GM21367 (cell line): ENCODE measurements at regions not wholly inside any gene's neighbourhood (a gene's known extent, or its start where the extent isn't known, plus 50 kb on each side); places are given as distances from the start of the nearest gene placed in this dataset.
"Not testable (repeated sequence)": the region's sequence is repeated elsewhere in the genome, so short reads cannot be mapped to it uniquely, and the experiment has no call there.

ENCODE experiments used
- ATAC-seq: cut with Tn5 transposase; IDR thresholded peaks from one replicate; pipeline ENCODE4 v1.9.1; 2021; ENCODE audit not compliant: unreplicated experiment

DNA sequence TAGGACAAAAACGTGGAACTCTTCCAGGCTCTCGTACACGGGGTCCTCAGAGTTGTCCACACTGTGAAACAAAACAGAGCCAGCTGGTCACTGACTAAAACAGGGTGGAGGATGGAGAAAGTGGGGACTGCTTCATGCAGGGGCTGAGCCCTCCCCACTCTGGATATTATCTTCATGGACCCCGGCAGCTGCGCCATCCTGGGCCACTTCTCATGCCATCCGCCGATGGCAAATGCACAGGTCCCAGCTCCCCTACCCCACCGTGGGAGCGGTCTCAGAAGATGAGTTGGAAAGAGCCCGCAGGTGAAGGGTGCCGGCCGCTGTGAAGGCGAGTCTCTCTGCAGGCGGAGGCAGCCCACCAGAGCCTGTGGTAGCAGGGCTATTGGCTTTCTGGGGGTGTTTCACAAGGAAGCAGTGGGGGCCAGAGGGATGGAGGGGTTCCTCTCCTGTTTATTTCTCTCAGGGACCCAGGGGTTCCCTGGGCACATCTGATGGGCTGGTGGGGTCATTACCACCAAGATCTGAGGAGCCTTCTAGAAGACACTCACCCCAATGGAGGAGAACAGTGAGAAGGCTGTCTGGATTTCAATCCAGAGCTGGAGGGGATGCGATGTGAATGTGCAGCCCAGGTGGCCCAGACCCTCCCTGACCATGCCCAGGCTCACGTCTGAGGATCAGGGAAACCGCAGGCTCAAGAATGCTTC, 177.3 kb downstream of the KLF13 start:
- ATAC-seq: no peak

DNA sequence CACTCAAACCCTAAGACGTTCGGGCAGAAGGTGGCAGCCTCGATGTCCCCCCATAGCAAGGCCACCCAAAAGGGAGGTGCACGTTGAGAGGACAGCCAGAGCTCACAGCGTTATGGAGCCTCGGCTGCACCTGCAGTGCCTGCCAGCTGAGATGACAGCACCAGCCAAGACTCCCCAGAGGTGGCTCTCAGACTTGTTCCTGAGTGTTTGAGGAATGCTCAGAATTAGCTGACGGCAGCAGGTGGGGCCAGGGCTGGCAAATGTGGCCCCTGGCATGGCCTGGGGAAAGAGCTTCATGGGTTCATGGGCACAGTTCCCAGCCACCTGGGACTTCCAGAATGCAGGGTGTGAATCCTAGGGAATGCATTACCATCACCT, 177.8 kb downstream of the KLF13 start:
- no peak for ATAC-seq

DNA sequence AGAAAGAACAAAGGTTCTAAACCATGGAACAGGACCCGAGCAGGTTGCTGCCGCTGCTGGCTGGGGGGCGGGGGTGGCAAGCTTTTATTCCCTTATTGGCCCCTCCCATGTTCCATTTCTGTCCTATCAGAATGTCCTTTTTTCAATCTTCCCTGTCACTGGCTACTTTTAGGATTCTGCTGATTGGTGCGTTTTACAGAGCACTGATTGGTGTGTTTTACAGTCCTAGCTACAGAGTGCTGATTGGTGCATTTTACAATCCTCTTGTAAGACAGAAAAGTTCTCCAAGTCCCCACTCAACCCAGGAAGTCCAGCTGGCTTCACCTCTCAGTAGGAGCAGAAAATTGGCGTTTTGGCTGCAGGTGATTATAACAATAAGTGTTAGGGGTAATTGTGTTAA, 180.9 kb downstream of the KLF13 start:
- not testable (repeated sequence) for ATAC-seq

GRCh38 chr15:31508656-31509055, 182.0 kb downstream of the KLF13 start:
- no peak for ATAC-seq

DNA sequence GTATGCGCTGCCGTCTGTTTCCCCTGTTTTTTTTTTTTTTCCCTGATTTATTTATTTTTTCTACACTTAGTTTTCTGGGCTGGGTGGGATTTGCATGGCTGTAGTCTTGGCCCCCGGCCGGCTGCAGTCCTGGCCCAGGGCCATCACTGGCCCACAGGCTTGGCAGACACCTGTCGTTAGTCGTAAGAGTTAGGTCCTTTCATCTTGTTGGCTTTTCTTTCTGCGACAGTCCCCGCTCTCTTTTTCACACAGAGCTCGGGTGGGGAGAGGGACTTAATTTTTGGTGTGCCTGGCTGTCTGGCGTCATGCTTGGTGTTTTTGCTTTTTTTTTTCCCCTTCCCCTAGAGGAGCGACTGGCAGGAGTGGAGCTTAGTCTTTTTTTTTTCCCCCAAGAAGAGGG, 183.4 kb downstream of the KLF13 start:
- no peak for ATAC-seq

- ATAC-seq: no peak
Measured at GRCh38 chr15:31511707-31512310, 185.2 kb downstream of the KLF13 start.

- no peak for ATAC-seq
Measured at GRCh38 chr15:31513178-31513577, 186.5 kb downstream of the KLF13 start.

DNA sequence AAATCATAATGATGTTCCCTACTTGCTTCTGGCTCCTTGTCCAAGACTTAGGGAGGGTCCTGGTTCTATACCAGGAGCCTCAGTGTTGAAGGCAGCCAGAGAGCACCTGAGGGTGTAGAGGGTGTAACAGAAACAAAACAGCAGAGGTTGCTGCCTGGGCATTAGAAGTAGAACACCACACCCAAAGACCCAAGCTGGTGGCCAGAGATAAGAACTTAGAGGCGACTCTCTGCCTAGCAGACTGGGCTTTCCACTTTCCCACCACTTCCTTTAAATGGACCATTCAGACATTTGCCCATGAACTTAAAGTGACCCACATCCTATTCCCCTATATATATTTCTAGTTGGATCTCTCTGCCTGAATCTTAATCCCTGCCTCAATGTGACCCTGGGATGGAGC, 189.8 kb downstream of the KLF13 start:
- no peak for ATAC-seq

GRCh38 chr15:31516874-31517273, 190.2 kb downstream of the KLF13 start:
- no peak for ATAC-seq

GRCh38 chr15:31517711-31518110, 191.1 kb downstream of the KLF13 start:
- no peak for ATAC-seq

- no peak for ATAC-seq
Measured at GRCh38 chr15:31522028-31522427, 195.4 kb downstream of the KLF13 start.

DNA sequence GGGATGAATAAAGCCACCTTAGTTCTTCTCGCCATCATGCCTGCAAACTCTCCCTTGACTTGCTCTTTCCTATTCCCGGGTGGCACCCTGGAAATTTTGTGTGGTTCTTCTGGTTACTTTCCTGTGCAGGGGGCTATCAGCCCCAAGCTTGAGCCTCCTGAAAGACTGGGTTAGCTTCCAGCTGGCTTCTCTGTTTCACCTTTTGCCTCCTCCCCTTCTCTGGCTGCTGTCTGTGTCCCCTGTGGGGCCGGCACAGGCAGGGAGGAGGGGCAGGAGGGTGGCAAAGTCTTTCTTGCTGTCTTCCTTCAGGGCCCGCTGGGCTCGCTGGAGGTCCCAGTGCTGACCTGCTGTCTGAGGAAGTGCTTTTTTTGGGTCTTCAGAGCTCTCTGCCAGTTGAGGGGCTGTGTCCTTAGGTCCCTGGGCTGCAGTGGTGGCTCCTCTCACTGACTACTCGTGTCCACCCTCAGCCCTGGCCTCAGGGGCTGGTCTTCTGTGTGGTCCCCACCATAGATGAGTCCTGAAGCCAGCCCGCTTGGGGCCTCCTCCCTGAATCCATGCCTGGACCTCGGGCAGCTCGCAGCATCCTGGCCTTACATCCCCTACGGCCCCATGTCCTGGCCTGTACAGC, 196.5 kb downstream of the KLF13 start:
- no peak for ATAC-seq

GRCh38 chr15:31523655-31524049, 197.0 kb downstream of the KLF13 start:
- ATAC-seq: no peak

DNA sequence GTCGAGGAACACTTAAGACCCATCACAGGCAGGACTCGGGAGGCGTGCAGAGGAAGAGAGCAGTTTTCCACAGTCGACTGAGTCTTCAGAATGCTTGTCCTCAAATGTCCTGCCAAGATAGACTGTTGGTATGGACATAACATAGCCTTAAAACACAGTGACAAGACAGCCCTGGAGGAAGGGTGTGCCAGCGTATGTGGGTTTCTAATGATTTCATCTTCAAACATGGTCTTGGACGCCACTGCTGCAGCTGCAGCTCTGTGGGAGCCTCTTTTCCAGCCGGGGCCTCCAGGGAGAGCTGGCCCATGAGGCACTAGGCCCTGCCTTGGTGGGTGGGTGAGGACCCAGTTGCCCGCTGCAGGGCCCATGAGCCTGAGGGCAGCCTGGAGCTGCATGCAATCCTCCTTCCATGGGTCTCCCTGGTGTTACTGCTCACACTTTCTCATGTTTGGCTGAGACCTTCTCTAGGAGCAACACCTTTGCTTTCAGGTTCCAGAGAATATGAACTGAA, 198.6 kb downstream of the KLF13 start:
- no peak for ATAC-seq

- no peak for ATAC-seq
Measured at GRCh38 chr15:31525988-31526665, 199.5 kb downstream of the KLF13 start.

DNA sequence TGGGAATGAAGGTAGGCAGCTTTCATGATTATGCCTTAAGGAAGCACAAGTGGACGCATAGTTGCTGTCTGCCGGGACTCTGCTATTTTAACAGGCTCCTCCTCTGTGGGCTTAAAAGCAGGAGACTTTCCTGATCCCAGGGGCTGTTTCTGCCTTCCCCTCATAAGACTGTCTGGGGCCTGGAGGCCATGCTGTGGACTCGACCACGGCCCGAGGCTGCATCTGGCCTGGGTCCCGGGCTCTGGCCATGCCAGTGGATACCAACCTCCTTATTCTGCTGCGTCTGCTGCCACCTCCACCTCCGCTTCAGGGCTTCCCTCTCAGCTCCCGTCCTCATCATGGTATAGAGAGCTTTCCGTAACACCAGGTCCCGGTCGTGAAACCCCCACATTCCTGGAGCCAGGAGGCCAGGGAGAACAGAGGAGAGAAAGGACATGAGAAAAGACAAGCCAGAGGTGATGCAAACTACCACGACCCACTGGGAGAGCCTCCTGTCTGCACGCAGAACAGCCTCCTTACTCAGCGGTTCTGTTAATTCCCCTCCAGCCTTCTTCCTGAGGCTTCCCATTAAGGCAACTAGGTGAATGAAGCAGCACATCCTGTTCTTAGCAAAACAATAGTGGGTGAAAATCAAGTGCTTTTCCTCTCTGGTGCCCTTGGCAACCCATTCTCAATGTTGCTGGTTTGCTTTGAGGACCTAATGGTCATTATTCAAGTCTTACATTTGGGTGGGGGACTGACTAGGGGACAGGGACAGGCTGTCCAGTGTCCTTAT, 200.5 kb downstream of the KLF13 start:
- no peak for ATAC-seq

DNA sequence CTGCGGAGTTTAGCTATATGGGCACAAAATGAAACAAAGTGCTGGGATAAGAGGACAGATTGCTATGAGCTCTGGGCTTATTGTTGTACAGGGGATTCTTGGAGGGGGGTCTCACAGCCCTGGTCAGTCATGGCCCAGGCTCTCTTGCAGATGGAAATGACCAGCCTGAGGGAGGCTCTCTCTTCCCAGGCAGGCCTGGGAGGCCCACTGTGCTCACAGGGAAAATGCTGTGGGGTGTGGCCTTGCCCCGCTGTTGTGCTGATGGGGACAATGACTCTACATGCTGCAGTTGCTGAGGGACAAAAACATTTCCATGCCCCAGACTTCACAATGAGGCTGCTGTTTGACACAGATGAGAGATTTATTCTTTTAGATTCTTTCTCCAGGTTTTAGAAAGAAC, 202.2 kb downstream of the KLF13 start:
- ATAC-seq: no peak

GRCh38 chr15:31537770-31538592, 211.3 kb downstream of the KLF13 start:
- no peak for ATAC-seq

GRCh38 chr15:31540633-31541032, 214.0 kb downstream of the KLF13 start:
- no peak for ATAC-seq

DNA sequence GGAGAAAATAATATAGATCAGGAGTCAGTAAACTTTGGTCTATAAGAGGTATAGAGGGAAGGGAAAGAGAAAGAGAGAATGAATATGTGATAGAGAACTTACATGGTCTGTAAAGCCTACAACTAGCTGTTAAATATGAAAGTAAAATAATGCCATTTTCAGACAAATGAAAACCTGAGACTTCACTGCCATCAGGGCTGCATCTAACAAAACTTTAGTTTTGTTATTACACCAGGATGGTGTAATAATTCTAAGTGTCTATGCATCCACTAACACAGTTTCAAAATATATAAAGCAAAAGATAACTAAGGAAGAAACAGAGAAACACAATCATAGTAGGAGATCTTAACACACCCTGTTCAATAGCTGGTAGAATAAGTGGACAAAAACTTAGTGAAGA, 217.7 kb downstream of the KLF13 start:
- ATAC-seq: no peak
